ENCODE measurements at regions not wholly inside any gene's neighbourhood (a gene's known extent, or its start where the extent isn't known, plus 50 kb on each side); places are given as distances from the start of the nearest gene placed in this dataset.
"Not testable (repeated sequence)": the region's sequence is repeated elsewhere in the genome, so short reads cannot be mapped to it uniquely, and the experiment has no call there.

GRCh38 chr10:94125268-94125667, 131.5 kb downstream of the PLCE1 start:
- peak overlapping the region; percentile 92 for H3K27ac ChIP-seq (ENCODE audit: low read depth, low read length, severe bottlenecking)
- WGBS, 2 experiments (ENCODE audit: insufficient coverage in 2 of 2), result 88 to 90% methylated on average over 4 to 5 of the region's 8 CpGs

GRCh38 chr10:94125856-94126255, 132.1 kb downstream of the PLCE1 start:
- no peaks in the 10 kb centered on the region for H3K9me3 ChIP-seq (ENCODE audit: control insufficient read depth, low read length)
- H3K4me3 ChIP-seq (ENCODE audit: extremely low read depth, insufficient read depth, low read length, poor library complexity, severe bottlenecking), result no peak overlapping the region
- H3K36me3 ChIP-seq (ENCODE audit: control insufficient read depth, insufficient read depth, low read length), result no peaks in the 10 kb centered on the region
- peaks cover 44% of the 10 kb centered on the region for H3K4me1 ChIP-seq (ENCODE audit: control insufficient read depth, insufficient read depth, low read length, poor library complexity, severe bottlenecking)
- H3K27ac ChIP-seq (ENCODE audit: low read depth, low read length, severe bottlenecking), result peak overlapping the region; percentile 92

More at GRCh38 chr10:94125268-94125667, 131.5 kb downstream of the PLCE1 start:
- not testable (repeated sequence) for H3K36me3 ChIP-seq (ENCODE audit: control insufficient read depth, insufficient read depth, low read length); H3K9me3 ChIP-seq (ENCODE audit: control insufficient read depth, low read length); H3K4me3 ChIP-seq (ENCODE audit: extremely low read depth, insufficient read depth, low read length, poor library complexity, severe bottlenecking)
- peaks cover 41% of the 10 kb centered on the region for H3K4me1 ChIP-seq (ENCODE audit: control insufficient read depth, insufficient read depth, low read length, poor library complexity, severe bottlenecking)

GRCh38 chr10:94129393-94130130, 135.8 kb downstream of the PLCE1 start:
- no peaks in the 10 kb centered on the region for H3K36me3 ChIP-seq (ENCODE audit: control insufficient read depth, insufficient read depth, low read length)
- 96 to 100% methylated on average over 1 to 2 of the region's 2 CpGs for WGBS, 2 experiments (ENCODE audit: insufficient coverage in 2 of 2)
- H3K27ac ChIP-seq (ENCODE audit: low read depth, low read length, severe bottlenecking), result peak overlapping the region; percentile 31
- H3K4me3 ChIP-seq (ENCODE audit: extremely low read depth, insufficient read depth, low read length, poor library complexity, severe bottlenecking), result no peak overlapping the region
- H3K9me3 ChIP-seq (ENCODE audit: control insufficient read depth, low read length), result no peaks in the 10 kb centered on the region
- peaks cover 23% of the 10 kb centered on the region for H3K4me1 ChIP-seq (ENCODE audit: control insufficient read depth, insufficient read depth, low read length, poor library complexity, severe bottlenecking)

- Histone ChIP-seq H3K4me3 (ENCODE audit: extremely low read depth, insufficient read depth, low read length, poor library complexity, severe bottlenecking) (no peak overlapping the region), H3K4me1 (ENCODE audit: control insufficient read depth, insufficient read depth, low read length, poor library complexity, severe bottlenecking) (peaks cover 10% of the 10 kb centered on the region), H3K36me3 (ENCODE audit: control insufficient read depth, insufficient read depth, low read length) (no peaks in the 10 kb centered on the region), H3K9me3 (ENCODE audit: control insufficient read depth, low read length) (no peaks in the 10 kb centered on the region), H3K27ac (ENCODE audit: low read depth, low read length, severe bottlenecking) (no peak overlapping the region)
- WGBS, 2 experiments (ENCODE audit: insufficient coverage in 2 of 2), result 100% methylated on average over 1 to 2 of the region's 3 CpGs
Observed at GRCh38 chr10:94131885-94132284, 138.2 kb downstream of the PLCE1 start.

GRCh38 chr10:94133239-94133638, 139.5 kb downstream of the PLCE1 start:
- peaks cover 10% of the 10 kb centered on the region for H3K4me1 ChIP-seq (ENCODE audit: control insufficient read depth, insufficient read depth, low read length, poor library complexity, severe bottlenecking)
- no peaks in the 10 kb centered on the region for H3K36me3 ChIP-seq (ENCODE audit: control insufficient read depth, insufficient read depth, low read length)
- no peak overlapping the region for H3K27ac ChIP-seq (ENCODE audit: low read depth, low read length, severe bottlenecking)
- H3K4me3 ChIP-seq (ENCODE audit: extremely low read depth, insufficient read depth, low read length, poor library complexity, severe bottlenecking), result no peak overlapping the region
- no peaks in the 10 kb centered on the region for H3K9me3 ChIP-seq (ENCODE audit: control insufficient read depth, low read length)

- Histone ChIP-seq H3K27ac (ENCODE audit: low read depth, low read length, severe bottlenecking) (no peak overlapping the region), H3K36me3 (ENCODE audit: control insufficient read depth, insufficient read depth, low read length) (no peaks in the 10 kb centered on the region), H3K9me3 (ENCODE audit: control insufficient read depth, low read length) (no peaks in the 10 kb centered on the region), H3K4me1 (ENCODE audit: control insufficient read depth, insufficient read depth, low read length, poor library complexity, severe bottlenecking) (no peaks in the 10 kb centered on the region), H3K4me3 (ENCODE audit: extremely low read depth, insufficient read depth, low read length, poor library complexity, severe bottlenecking) (no peak overlapping the region)
- WGBS, 2 experiments (ENCODE audit: insufficient coverage in 2 of 2), result 87 to 100% methylated on average over 2 of the region's 2 CpGs
Observed at GRCh38 chr10:94137747-94138146, 144.0 kb downstream of the PLCE1 start.

- Histone ChIP-seq H3K27ac (ENCODE audit: low read depth, low read length, severe bottlenecking) (no peak overlapping the region), H3K36me3 (ENCODE audit: control insufficient read depth, insufficient read depth, low read length) (no peaks in the 10 kb centered on the region), H3K4me1 (ENCODE audit: control insufficient read depth, insufficient read depth, low read length, poor library complexity, severe bottlenecking) (no peaks in the 10 kb centered on the region), H3K9me3 (ENCODE audit: control insufficient read depth, low read length) (no peaks in the 10 kb centered on the region), H3K4me3 (ENCODE audit: extremely low read depth, insufficient read depth, low read length, poor library complexity, severe bottlenecking) (no peak overlapping the region)
- 100% methylated on average over 2 of the region's 2 CpGs for WGBS, 2 experiments (ENCODE audit: insufficient coverage in 2 of 2)
Observed at GRCh38 chr10:94138391-94138790, 144.7 kb downstream of the PLCE1 start.

GRCh38 chr10:94143261-94143660, 149.5 kb downstream of the PLCE1 start:
- Histone ChIP-seq H3K9me3 (ENCODE audit: control insufficient read depth, low read length) (no peaks in the 10 kb centered on the region), H3K4me3 (ENCODE audit: extremely low read depth, insufficient read depth, low read length, poor library complexity, severe bottlenecking) (no peak overlapping the region), H3K4me1 (ENCODE audit: control insufficient read depth, insufficient read depth, low read length, poor library complexity, severe bottlenecking) (no peaks in the 10 kb centered on the region), H3K27ac (ENCODE audit: low read depth, low read length, severe bottlenecking) (no peak overlapping the region), H3K36me3 (ENCODE audit: control insufficient read depth, insufficient read depth, low read length) (no peaks in the 10 kb centered on the region)

- no peak overlapping the region for H3K27ac ChIP-seq (ENCODE audit: low read depth, low read length, severe bottlenecking)
- 89 to 95% methylated on average over 6 to 7 of the region's 8 CpGs for whole genome bisulfite sequencing, 2 experiments (ENCODE audit: insufficient coverage in 2 of 2)
- H3K4me1 ChIP-seq (ENCODE audit: control insufficient read depth, insufficient read depth, low read length, poor library complexity, severe bottlenecking), result no peaks in the 10 kb centered on the region
- no peak overlapping the region for H3K4me3 ChIP-seq (ENCODE audit: extremely low read depth, insufficient read depth, low read length, poor library complexity, severe bottlenecking)
- H3K36me3 ChIP-seq (ENCODE audit: control insufficient read depth, insufficient read depth, low read length), result no peaks in the 10 kb centered on the region
- no peaks in the 10 kb centered on the region for H3K9me3 ChIP-seq (ENCODE audit: control insufficient read depth, low read length)
Observed at GRCh38 chr10:94146313-94146712, 152.6 kb downstream of the PLCE1 start.

- no peak overlapping the region for H3K27ac ChIP-seq (ENCODE audit: low read depth, low read length, severe bottlenecking)
- no peak overlapping the region for H3K4me3 ChIP-seq (ENCODE audit: extremely low read depth, insufficient read depth, low read length, poor library complexity, severe bottlenecking)
- WGBS, 2 experiments (ENCODE audit: insufficient coverage in 2 of 2), result 83 to 89% methylated on average over 4 to 5 of the region's 5 CpGs
- no peaks in the 10 kb centered on the region for H3K36me3 ChIP-seq (ENCODE audit: control insufficient read depth, insufficient read depth, low read length)
- no peaks in the 10 kb centered on the region for H3K9me3 ChIP-seq (ENCODE audit: control insufficient read depth, low read length)
- no peaks in the 10 kb centered on the region for H3K4me1 ChIP-seq (ENCODE audit: control insufficient read depth, insufficient read depth, low read length, poor library complexity, severe bottlenecking)
Observed at GRCh38 chr10:94146746-94147145, 153.0 kb downstream of the PLCE1 start.

- H3K4me3 ChIP-seq (ENCODE audit: extremely low read depth, insufficient read depth, low read length, poor library complexity, severe bottlenecking), result no peak overlapping the region
- no CpG with 5 or more reads among the region's 2 CpGs for WGBS, 2 experiments (ENCODE audit: insufficient coverage in 2 of 2)
- H3K27ac ChIP-seq (ENCODE audit: low read depth, low read length, severe bottlenecking), result no peak overlapping the region
- H3K36me3 ChIP-seq (ENCODE audit: control insufficient read depth, insufficient read depth, low read length), result no peaks in the 10 kb centered on the region
- no peaks in the 10 kb centered on the region for H3K9me3 ChIP-seq (ENCODE audit: control insufficient read depth, low read length)
- no peaks in the 10 kb centered on the region for H3K4me1 ChIP-seq (ENCODE audit: control insufficient read depth, insufficient read depth, low read length, poor library complexity, severe bottlenecking)
Observed at GRCh38 chr10:94149702-94150101, 156.0 kb downstream of the PLCE1 start.

All from mesodermal cell (in vitro differentiated cells).